ENCODE measurements at regions not wholly inside any gene's neighbourhood (a gene's known extent, or its start where the extent isn't known, plus 50 kb on each side); places are given as distances from the start of the nearest gene placed in this dataset.

DNA sequence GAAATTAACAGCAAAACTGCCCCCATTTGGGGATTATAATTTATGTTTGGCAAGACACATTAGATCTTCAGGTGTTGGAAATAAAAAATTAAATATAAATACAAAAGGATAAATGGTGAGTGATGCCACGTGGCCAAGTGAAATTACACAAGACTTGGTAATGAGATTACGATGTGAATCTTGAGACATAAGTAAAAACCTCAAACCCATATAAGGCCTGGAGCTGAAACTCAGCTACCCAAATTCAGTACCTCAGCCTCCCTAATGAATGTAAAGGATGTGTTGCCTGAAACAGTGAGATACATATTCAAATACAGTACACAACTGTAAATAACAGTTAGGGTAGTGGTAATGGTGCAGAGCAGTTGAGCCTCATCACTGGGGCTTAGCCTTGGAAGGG is 1146.6 kb downstream of the OTOL1 start (continued):
- TF ChIP-seq, protein P1, sequence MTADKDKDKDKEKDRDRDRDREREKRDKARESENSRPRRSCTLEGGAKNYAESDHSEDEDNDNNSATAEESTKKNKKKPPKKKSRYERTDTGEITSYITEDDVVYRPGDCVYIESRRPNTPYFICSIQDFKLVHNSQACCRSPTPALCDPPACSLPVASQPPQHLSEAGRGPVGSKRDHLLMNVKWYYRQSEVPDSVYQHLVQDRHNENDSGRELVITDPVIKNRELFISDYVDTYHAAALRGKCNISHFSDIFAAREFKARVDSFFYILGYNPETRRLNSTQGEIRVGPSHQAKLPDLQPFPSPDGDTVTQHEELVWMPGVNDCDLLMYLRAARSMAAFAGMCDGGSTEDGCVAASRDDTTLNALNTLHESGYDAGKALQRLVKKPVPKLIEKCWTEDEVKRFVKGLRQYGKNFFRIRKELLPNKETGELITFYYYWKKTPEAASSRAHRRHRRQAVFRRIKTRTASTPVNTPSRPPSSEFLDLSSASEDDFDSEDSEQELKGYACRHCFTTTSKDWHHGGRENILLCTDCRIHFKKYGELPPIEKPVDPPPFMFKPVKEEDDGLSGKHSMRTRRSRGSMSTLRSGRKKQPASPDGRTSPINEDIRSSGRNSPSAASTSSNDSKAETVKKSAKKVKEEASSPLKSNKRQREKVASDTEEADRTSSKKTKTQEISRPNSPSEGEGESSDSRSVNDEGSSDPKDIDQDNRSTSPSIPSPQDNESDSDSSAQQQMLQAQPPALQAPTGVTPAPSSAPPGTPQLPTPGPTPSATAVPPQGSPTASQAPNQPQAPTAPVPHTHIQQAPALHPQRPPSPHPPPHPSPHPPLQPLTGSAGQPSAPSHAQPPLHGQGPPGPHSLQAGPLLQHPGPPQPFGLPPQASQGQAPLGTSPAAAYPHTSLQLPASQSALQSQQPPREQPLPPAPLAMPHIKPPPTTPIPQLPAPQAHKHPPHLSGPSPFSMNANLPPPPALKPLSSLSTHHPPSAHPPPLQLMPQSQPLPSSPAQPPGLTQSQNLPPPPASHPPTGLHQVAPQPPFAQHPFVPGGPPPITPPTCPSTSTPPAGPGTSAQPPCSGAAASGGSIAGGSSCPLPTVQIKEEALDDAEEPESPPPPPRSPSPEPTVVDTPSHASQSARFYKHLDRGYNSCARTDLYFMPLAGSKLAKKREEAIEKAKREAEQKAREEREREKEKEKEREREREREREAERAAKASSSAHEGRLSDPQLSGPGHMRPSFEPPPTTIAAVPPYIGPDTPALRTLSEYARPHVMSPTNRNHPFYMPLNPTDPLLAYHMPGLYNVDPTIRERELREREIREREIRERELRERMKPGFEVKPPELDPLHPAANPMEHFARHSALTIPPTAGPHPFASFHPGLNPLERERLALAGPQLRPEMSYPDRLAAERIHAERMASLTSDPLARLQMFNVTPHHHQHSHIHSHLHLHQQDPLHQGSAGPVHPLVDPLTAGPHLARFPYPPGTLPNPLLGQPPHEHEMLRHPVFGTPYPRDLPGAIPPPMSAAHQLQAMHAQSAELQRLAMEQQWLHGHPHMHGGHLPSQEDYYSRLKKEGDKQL (CRISPR knock-in tag; IDR thresholded peaks at IDR 0.05; ENCODE audit: borderline replicate concordance) = no peak
- TF ChIP-seq ZNF311 (CRISPR knock-in tag; IDR thresholded peaks at IDR 0.05) (no peak), ZKSCAN1 (IDR thresholded peaks at IDR 0.05; ENCODE audit: low read depth, low read length) (no peak), ZFPM2 (CRISPR knock-in tag; IDR thresholded peaks at IDR 0.05) (no peak), HNRNPH1 (optimal IDR thresholded peaks at IDR 0.05; ENCODE audit: low read depth, low read length) (no peak), CBFB (CRISPR knock-in tag; IDR thresholded peaks at IDR 0.05) (no peak)
- TF ChIP-seq, protein P2, sequence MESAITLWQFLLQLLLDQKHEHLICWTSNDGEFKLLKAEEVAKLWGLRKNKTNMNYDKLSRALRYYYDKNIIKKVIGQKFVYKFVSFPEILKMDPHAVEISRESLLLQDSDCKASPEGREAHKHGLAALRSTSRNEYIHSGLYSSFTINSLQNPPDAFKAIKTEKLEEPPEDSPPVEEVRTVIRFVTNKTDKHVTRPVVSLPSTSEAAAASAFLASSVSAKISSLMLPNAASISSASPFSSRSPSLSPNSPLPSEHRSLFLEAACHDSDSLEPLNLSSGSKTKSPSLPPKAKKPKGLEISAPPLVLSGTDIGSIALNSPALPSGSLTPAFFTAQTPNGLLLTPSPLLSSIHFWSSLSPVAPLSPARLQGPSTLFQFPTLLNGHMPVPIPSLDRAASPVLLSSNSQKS (CRISPR knock-in tag; IDR thresholded peaks at IDR 0.05) = no peak
- TF ChIP-seq, protein P3, sequence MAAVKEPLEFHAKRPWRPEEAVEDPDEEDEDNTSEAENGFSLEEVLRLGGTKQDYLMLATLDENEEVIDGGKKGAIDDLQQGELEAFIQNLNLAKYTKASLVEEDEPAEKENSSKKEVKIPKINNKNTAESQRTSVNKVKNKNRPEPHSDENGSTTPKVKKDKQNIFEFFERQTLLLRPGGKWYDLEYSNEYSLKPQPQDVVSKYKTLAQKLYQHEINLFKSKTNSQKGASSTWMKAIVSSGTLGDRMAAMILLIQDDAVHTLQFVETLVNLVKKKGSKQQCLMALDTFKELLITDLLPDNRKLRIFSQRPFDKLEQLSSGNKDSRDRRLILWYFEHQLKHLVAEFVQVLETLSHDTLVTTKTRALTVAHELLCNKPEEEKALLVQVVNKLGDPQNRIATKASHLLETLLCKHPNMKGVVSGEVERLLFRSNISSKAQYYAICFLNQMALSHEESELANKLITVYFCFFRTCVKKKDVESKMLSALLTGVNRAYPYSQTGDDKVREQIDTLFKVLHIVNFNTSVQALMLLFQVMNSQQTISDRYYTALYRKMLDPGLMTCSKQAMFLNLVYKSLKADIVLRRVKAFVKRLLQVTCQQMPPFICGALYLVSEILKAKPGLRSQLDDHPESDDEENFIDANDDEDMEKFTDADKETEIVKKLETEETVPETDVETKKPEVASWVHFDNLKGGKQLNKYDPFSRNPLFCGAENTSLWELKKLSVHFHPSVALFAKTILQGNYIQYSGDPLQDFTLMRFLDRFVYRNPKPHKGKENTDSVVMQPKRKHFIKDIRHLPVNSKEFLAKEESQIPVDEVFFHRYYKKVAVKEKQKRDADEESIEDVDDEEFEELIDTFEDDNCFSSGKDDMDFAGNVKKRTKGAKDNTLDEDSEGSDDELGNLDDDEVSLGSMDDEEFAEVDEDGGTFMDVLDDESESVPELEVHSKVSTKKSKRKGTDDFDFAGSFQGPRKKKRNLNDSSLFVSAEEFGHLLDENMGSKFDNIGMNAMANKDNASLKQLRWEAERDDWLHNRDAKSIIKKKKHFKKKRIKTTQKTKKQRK (IDR thresholded peaks at IDR 0.05; ENCODE audit: borderline replicate concordance, low read depth, low read length) = no peak
